ENCODE measurements at regions not wholly inside any gene's neighbourhood (a gene's known extent, or its start where the extent isn't known, plus 50 kb on each side); places are given as distances from the start of the nearest gene placed in this dataset.
A peak's percentile ranks its signal among the peaks of the same experiment; 100 is the strongest.

DNA sequence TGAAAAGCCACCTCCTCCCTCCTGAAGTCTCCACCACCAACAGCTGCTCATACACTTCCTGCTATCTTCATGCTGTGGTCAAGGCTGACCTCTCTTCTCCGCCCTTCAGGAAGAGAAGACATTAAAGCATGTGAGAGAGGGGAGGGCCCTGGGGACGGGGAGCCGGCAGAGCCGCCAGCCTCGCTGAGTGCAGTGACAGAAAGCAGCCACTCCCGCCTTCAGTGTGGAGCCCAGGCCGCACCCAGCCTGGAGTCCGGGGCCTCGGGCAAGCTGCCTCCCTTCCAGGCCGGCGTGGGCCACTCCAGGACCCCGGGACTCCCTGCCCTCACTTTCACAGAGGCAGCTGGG is 94.7 kb upstream of the TNRC6C start (continued):
- TF ChIP-seq, protein P1, sequence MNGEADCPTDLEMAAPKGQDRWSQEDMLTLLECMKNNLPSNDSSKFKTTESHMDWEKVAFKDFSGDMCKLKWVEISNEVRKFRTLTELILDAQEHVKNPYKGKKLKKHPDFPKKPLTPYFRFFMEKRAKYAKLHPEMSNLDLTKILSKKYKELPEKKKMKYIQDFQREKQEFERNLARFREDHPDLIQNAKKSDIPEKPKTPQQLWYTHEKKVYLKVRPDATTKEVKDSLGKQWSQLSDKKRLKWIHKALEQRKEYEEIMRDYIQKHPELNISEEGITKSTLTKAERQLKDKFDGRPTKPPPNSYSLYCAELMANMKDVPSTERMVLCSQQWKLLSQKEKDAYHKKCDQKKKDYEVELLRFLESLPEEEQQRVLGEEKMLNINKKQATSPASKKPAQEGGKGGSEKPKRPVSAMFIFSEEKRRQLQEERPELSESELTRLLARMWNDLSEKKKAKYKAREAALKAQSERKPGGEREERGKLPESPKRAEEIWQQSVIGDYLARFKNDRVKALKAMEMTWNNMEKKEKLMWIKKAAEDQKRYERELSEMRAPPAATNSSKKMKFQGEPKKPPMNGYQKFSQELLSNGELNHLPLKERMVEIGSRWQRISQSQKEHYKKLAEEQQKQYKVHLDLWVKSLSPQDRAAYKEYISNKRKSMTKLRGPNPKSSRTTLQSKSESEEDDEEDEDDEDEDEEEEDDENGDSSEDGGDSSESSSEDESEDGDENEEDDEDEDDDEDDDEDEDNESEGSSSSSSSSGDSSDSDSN (IDR thresholded peaks at IDR 0.05; ENCODE audit: borderline replicate concordance in 1 of 2, low read depth in 2 of 2, low read length in 2 of 2), result 0 out of 4 replicates have a peak, but pooled peaks of 1 of the 2 experiments have one; percentile 22
- peak; percentile 10; the same call in 1 of the 2 replicates for TF ChIP-seq HDAC2 (IDR thresholded peaks at IDR 0.05)
- 0 out of 2 replicates have a peak, but pooled peaks have one; percentile 37 for TF ChIP-seq BHLHE40 (IDR thresholded peaks at IDR 0.05; ENCODE audit: low read length)
- TF ChIP-seq, protein P2, sequence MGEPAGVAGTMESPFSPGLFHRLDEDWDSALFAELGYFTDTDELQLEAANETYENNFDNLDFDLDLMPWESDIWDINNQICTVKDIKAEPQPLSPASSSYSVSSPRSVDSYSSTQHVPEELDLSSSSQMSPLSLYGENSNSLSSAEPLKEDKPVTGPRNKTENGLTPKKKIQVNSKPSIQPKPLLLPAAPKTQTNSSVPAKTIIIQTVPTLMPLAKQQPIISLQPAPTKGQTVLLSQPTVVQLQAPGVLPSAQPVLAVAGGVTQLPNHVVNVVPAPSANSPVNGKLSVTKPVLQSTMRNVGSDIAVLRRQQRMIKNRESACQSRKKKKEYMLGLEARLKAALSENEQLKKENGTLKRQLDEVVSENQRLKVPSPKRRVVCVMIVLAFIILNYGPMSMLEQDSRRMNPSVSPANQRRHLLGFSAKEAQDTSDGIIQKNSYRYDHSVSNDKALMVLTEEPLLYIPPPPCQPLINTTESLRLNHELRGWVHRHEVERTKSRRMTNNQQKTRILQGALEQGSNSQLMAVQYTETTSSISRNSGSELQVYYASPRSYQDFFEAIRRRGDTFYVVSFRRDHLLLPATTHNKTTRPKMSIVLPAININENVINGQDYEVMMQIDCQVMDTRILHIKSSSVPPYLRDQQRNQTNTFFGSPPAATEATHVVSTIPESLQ (CRISPR knock-in tag; IDR thresholded peaks at IDR 0.05), result 0 out of 2 replicates have a peak, but pooled peaks have one; percentile 46
- no peak for TF ChIP-seq POU5F1 (IDR thresholded peaks at IDR 0.05; ENCODE audit: borderline replicate concordance, low read depth, low read length, partially characterized antibody)
- peak; percentile 32; the same call in 1 of the 2 replicates for TF ChIP-seq TCF3 (CRISPR knock-in tag; IDR thresholded peaks at IDR 0.05)
- no peak for TF ChIP-seq ZNF239 (CRISPR knock-in tag; IDR thresholded peaks at IDR 0.05)
- TF ChIP-seq, protein P3, sequence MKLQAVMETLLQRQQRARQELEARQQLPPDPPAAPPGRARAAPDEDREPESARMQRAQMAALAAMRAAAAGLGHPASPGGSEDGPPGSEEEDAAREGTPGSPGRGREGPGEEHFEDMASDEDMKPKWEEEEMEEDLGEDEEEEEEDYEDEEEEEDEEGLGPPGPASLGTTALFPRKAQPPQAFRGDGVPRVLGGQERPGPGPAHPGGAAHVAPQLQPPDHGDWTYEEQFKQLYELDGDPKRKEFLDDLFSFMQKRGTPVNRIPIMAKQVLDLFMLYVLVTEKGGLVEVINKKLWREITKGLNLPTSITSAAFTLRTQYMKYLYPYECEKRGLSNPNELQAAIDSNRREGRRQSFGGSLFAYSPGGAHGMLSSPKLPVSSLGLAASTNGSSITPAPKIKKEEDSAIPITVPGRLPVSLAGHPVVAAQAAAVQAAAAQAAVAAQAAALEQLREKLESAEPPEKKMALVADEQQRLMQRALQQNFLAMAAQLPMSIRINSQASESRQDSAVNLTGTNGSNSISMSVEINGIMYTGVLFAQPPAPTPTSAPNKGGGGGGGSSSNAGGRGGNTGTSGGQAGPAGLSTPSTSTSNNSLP (IDR thresholded peaks at IDR 0.05; ENCODE audit: borderline replicate concordance, low read depth, low read length), result no peak
- TF ChIP-seq, protein P4, sequence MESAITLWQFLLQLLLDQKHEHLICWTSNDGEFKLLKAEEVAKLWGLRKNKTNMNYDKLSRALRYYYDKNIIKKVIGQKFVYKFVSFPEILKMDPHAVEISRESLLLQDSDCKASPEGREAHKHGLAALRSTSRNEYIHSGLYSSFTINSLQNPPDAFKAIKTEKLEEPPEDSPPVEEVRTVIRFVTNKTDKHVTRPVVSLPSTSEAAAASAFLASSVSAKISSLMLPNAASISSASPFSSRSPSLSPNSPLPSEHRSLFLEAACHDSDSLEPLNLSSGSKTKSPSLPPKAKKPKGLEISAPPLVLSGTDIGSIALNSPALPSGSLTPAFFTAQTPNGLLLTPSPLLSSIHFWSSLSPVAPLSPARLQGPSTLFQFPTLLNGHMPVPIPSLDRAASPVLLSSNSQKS (CRISPR knock-in tag; IDR thresholded peaks at IDR 0.05), result no peak
- TF ChIP-seq, protein P5, sequence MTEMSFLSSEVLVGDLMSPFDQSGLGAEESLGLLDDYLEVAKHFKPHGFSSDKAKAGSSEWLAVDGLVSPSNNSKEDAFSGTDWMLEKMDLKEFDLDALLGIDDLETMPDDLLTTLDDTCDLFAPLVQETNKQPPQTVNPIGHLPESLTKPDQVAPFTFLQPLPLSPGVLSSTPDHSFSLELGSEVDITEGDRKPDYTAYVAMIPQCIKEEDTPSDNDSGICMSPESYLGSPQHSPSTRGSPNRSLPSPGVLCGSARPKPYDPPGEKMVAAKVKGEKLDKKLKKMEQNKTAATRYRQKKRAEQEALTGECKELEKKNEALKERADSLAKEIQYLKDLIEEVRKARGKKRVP (CRISPR knock-in tag; IDR thresholded peaks at IDR 0.05), result no peak
- TF ChIP-seq RBFOX2 (IDR thresholded peaks at IDR 0.05; ENCODE audit: low read depth, low read length), result peak; percentile 37; the same call in 1 of the 2 replicates
